GM12875 (cell line): ENCODE measurements at regions not wholly inside any gene's neighbourhood (a gene's known extent, or its start where the extent isn't known, plus 50 kb on each side); places are given as distances from the start of the nearest gene placed in this dataset.
A peak's percentile ranks its signal among the peaks of the same experiment; 100 is the strongest.

Source experiments
- H3K4me3 ChIP-seq: one replicate; pipeline ENCODE4 v1.5.1; 2011; ENCODE audit warnings: low read depth, low read length, control low read depth
- CTCF ChIP-seq: IDR thresholded peaks from 2 replicates; pipeline ENCODE4 v1.5.1; 2011; ENCODE audit warnings: low read depth, mild to moderate bottlenecking, control low read depth, inconsistent platforms, low read length, moderate library complexity, borderline replicate concordance; ENCODE audit not compliant: insufficient read depth

- no peak for TF ChIP-seq CTCF
- H3K4me3 ChIP-seq = no peak overlapping the region
Measured at GRCh38 chr14:43900173-43900655, 606.9 kb downstream of the FSCB start.

GRCh38 chr14:43898687-43899086 lies 608.4 kb downstream of the FSCB start:
- H3K4me3 ChIP-seq = no peak overlapping the region
- no peak for TF ChIP-seq CTCF

- no peak overlapping the region for H3K4me3 ChIP-seq
- no peak for TF ChIP-seq CTCF
Measured at GRCh38 chr14:43896044-43896443, 611.0 kb downstream of the FSCB start.

- TF ChIP-seq CTCF = peak; percentile 33; the same call in 1 of the 2 replicates
- H3K4me3 ChIP-seq = no peak overlapping the region
Measured at GRCh38 chr14:43894534-43894933, 612.5 kb downstream of the FSCB start.

- no peak for TF ChIP-seq CTCF
Measured at GRCh38 chr14:43887523-43887922, 619.6 kb downstream of the FSCB start.

GRCh38 chr14:43877351-43877960 lies 629.6 kb downstream of the FSCB start:
- TF ChIP-seq CTCF = no peak
- H3K4me3 ChIP-seq = no peak overlapping the region

More at GRCh38 chr14:43887523-43887922, 619.6 kb downstream of the FSCB start:
- H3K4me3 ChIP-seq = no peak overlapping the region
